ENCODE measurements at regions not wholly inside any gene's neighbourhood (a gene's known extent, or its start where the extent isn't known, plus 50 kb on each side); places are given as distances from the start of the nearest gene placed in this dataset.

GRCh38 chr13:64420181-64420580 is 2810.0 kb downstream of the PCDH9 start:
- no peak for DNase-seq
- H3K36me3 ChIP-seq = no peaks in the 10 kb centered on the region
- no peaks in the 10 kb centered on the region for H3K27me3 ChIP-seq (ENCODE audit: insufficient read depth, low read depth, severe bottlenecking)
- no peak overlapping the region for H3K4me3 ChIP-seq (ENCODE audit: low read depth, low read length)
- no peak for TF ChIP-seq CTCF (IDR thresholded peaks at IDR 0.05; ENCODE audit: low read depth, low read length)
- H3K9me3 ChIP-seq (ENCODE audit: severe bottlenecking) = no peaks in the 10 kb centered on the region
- no peak overlapping the region for H3K27ac ChIP-seq

GRCh38 chr13:64417581-64417980 is 2812.6 kb downstream of the PCDH9 start:
- no peaks in the 10 kb centered on the region for H3K27me3 ChIP-seq (ENCODE audit: insufficient read depth, low read depth, severe bottlenecking)
- H3K36me3 ChIP-seq = no peaks in the 10 kb centered on the region
- no peak for TF ChIP-seq CTCF (IDR thresholded peaks at IDR 0.05; ENCODE audit: low read depth, low read length)
- H3K9me3 ChIP-seq (ENCODE audit: severe bottlenecking) = no peaks in the 10 kb centered on the region
- no peak for DNase-seq
- H3K4me3 ChIP-seq (ENCODE audit: low read depth, low read length) = no peak overlapping the region
- no peak overlapping the region for H3K27ac ChIP-seq

GRCh38 chr13:64414381-64414780 is 2815.8 kb downstream of the PCDH9 start:
- no peaks in the 10 kb centered on the region for H3K9me3 ChIP-seq (ENCODE audit: severe bottlenecking)
- no peak for DNase-seq
- no peaks in the 10 kb centered on the region for H3K36me3 ChIP-seq
- H3K27ac ChIP-seq = no peak overlapping the region
- no peak overlapping the region for H3K4me3 ChIP-seq (ENCODE audit: low read depth, low read length)
- TF ChIP-seq CTCF (IDR thresholded peaks at IDR 0.05; ENCODE audit: low read depth, low read length) = no peak
- no peaks in the 10 kb centered on the region for H3K27me3 ChIP-seq (ENCODE audit: insufficient read depth, low read depth, severe bottlenecking)

GRCh38 chr13:64413529-64413928 is 2816.6 kb downstream of the PCDH9 start:
- Histone ChIP-seq H3K36me3 (no peaks in the 10 kb centered on the region), H3K27me3 (ENCODE audit: insufficient read depth, low read depth, severe bottlenecking) (no peaks in the 10 kb centered on the region), H3K9me3 (ENCODE audit: severe bottlenecking) (no peaks in the 10 kb centered on the region), H3K27ac (no peak overlapping the region), H3K4me3 (ENCODE audit: low read depth, low read length) (no peak overlapping the region)
- no peak for DNase-seq
- no peak for TF ChIP-seq CTCF (IDR thresholded peaks at IDR 0.05; ENCODE audit: low read depth, low read length)

GRCh38 chr13:64410276-64411053 is 2819.7 kb downstream of the PCDH9 start:
- H3K27me3 ChIP-seq (ENCODE audit: insufficient read depth, low read depth, severe bottlenecking) = no peaks in the 10 kb centered on the region
- H3K27ac ChIP-seq = no peak overlapping the region
- H3K36me3 ChIP-seq = no peaks in the 10 kb centered on the region
- no peaks in the 10 kb centered on the region for H3K9me3 ChIP-seq (ENCODE audit: severe bottlenecking)
- no peak for TF ChIP-seq CTCF (IDR thresholded peaks at IDR 0.05; ENCODE audit: low read depth, low read length)
- no peak for DNase-seq
- H3K4me3 ChIP-seq (ENCODE audit: low read depth, low read length) = no peak overlapping the region

GRCh38 chr13:64397701-64398100 is 2832.4 kb downstream of the PCDH9 start:
- TF ChIP-seq CTCF (IDR thresholded peaks at IDR 0.05; ENCODE audit: low read depth, low read length) = no peak
- Histone ChIP-seq H3K9me3 (ENCODE audit: severe bottlenecking) (no peaks in the 10 kb centered on the region), H3K27ac (no peak overlapping the region), H3K4me3 (ENCODE audit: low read depth, low read length) (no peak overlapping the region), H3K36me3 (no peaks in the 10 kb centered on the region), H3K27me3 (ENCODE audit: insufficient read depth, low read depth, severe bottlenecking) (no peaks in the 10 kb centered on the region)
- DNase-seq = no peak
